K562 (cell line): ENCODE measurements at regions not wholly inside any gene's neighbourhood (a gene's known extent, or its start where the extent isn't known, plus 50 kb on each side); places are given as distances from the start of the nearest gene placed in this dataset.

Experiments
- ATAC-seq: fragments of 200-7000 bp; cut with Tn5 transposase; 3 replicates; pipeline ENCODE4 v1.9.1; 2020; ENCODE audit warnings: moderate library complexity
- BruUV-seq: library from RNA; stranded (reverse); fragments of 400-500 nt; replicated peaks from 2 replicates; lab custom pipeline; 2021; lab: Mats Ljungman, UMichigan
- CTCF ChIA-PET: fragments of 300-600 bp; formaldehyde crosslinking; extraction: SDS; loops from one replicate; lab custom pipeline; 2021; ENCODE audit warnings: low intra/inter-chr PET ratio; lab: Yijun Ruan, JAX
- POLR2A ChIA-PET: fragments of 300-600, 350-650 bp; sonication (Branson Sonifier 250); formaldehyde crosslinking; extraction: SDS; loops from one replicate; lab custom pipeline; 2021; ENCODE audit warnings: antibody characterized with exemption, inconsistent platforms; lab: Yijun Ruan, JAX
- DNase-seq, 4 experiments: peaks; one replicate each; pipeline versions ENCODE4 v3.0.0 to v3.0.0-alpha.2; 2011 to 2018; ENCODE audit warnings: low spot score in 3 of 4, mixed read lengths in 3 of 4; ENCODE audit errors: extremely low read depth in 1 of 4
- FAIRE-seq: peaks from 2 replicates; lab custom pipeline; 2011; peaks lifted over from hg19 to GRCh38; lab: Jason Lieb, UNC
- H2AFZ ChIP-seq: 2 replicates; pipeline ENCODE4 v1.6.0; 2011; ENCODE audit warnings: low read depth, low read length, control low read depth, inconsistent platforms
- H3K27ac ChIP-seq: fragments of 200-600 bp; 3 replicates; pipeline ENCODE4 v1.8.0; 2011; ENCODE audit warnings: low read depth, mild to moderate bottlenecking, control low read depth, inconsistent platforms, low read length, moderate library complexity, mixed read lengths; ENCODE audit errors: extremely low read depth
- H3K27me3 ChIP-seq, 2 experiments: fragments of 300-600 bp in 1 of 2; 2 replicates in 1 of 2; 3 replicates in 1 of 2; pipeline versions ENCODE4 v1.6.0 to v1.8.0; 2011; ENCODE audit warnings: inconsistent platforms in 2 of 2, low read length in 2 of 2, mild to moderate bottlenecking in 1 of 2, mixed read lengths in 1 of 2, moderate library complexity in 1 of 2; ENCODE audit not compliant: control insufficient read depth in 2 of 2, insufficient read depth in 2 of 2
- H3K36me3 ChIP-seq: fragments of 300-600 bp; 3 replicates; pipeline ENCODE4 v1.8.0; 2011; ENCODE audit warnings: mild to moderate bottlenecking, low read length, inconsistent platforms; ENCODE audit not compliant: control insufficient read depth, insufficient read depth
- H3K4me1 ChIP-seq, 2 experiments: fragments of 200-600 bp in 1 of 2; replicated peaks in 1 of 2; 2 replicates in 1 of 2; 3 replicates in 1 of 2; pipeline versions ENCODE4 v1.5.1 to v1.8.0; 2011; ENCODE audit warnings: inconsistent platforms in 2 of 2, low read length in 2 of 2, mild to moderate bottlenecking in 1 of 2, mixed read lengths in 1 of 2, moderate library complexity in 1 of 2; ENCODE audit not compliant: control insufficient read depth in 2 of 2, insufficient read depth in 2 of 2
- H3K4me2 ChIP-seq: 2 replicates; pipeline ENCODE4 v1.6.1; 2011; ENCODE audit warnings: low read length, control low read depth, inconsistent platforms, mixed read lengths; ENCODE audit not compliant: insufficient read depth
- H3K4me3 ChIP-seq: fragments of 200-600 bp; sonication (generic), shearing (Covaris generic); 2 replicates; pipeline ENCODE4 v1.5.1; 2016; ENCODE audit warnings: control low read depth, inconsistent platforms
- H3K79me2 ChIP-seq: fragments of 200-600 bp; 3 replicates; pipeline ENCODE4 v1.8.0; 2011; ENCODE audit warnings: low read length, inconsistent platforms; ENCODE audit not compliant: control insufficient read depth, insufficient read depth
- H3K9ac ChIP-seq, 2 experiments: 2 replicates each; pipeline versions ENCODE4 v1.6.0 to v1.6.1; 2011; ENCODE audit warnings: low read depth in 2 of 2, low read length in 2 of 2, control low read depth in 1 of 2, inconsistent platforms in 1 of 2, mild to moderate bottlenecking in 1 of 2, mixed read lengths in 1 of 2; ENCODE audit not compliant: insufficient read depth in 1 of 2
- H3K9me1 ChIP-seq: one replicate; pipeline ENCODE4 v1.6.0; 2011; ENCODE audit warnings: inconsistent platforms, mild to moderate bottlenecking, low read length, moderate library complexity; ENCODE audit not compliant: control insufficient read depth, insufficient read depth
- H3K9me3 ChIP-seq: replicated peaks from 2 replicates; pipeline ENCODE4 v1.5.1; 2011; ENCODE audit warnings: low read depth, low read length, inconsistent platforms; ENCODE audit not compliant: control insufficient read depth, insufficient read depth
- H4K20me1 ChIP-seq: replicated peaks from 2 replicates; pipeline ENCODE4 v1.6.1; 2011; ENCODE audit warnings: low read length, inconsistent platforms, mixed read lengths; ENCODE audit not compliant: control insufficient read depth, insufficient read depth
- CHD2 ChIP-seq: IDR thresholded peaks from 2 replicates; pipeline ENCODE4 v1.6.1; 2011; ENCODE audit warnings: low read depth, low read length
- FOXJ3 ChIP-seq: sonication (generic); formaldehyde crosslinking; IDR thresholded peaks from 2 replicates; pipeline ENCODE4 v1.4.0; 2020; ENCODE audit warnings: mild to moderate bottlenecking, missing genetic modification reagents
- MAFF ChIP-seq: IDR thresholded peaks from 2 replicates; pipeline ENCODE4 v1.6.1; 2012; ENCODE audit warnings: low read length, improper control_type of control experiment
- MTF1 ChIP-seq: fragments of 250-450 bp; sonication (Bioruptor Pico); IDR thresholded peaks from 2 replicates; pipeline ENCODE4 v1.9.0; 2021; ENCODE audit warnings: moderate library complexity, mild to moderate bottlenecking, inconsistent platforms, borderline replicate concordance
- SETDB1 ChIP-seq: IDR thresholded peaks from one replicate; pipeline ENCODE4 v1.6.1; 2012; ENCODE audit warnings: low read length, control low read depth, inconsistent platforms
- SMARCC2 ChIP-seq: fragments of 450-650 bp; IDR thresholded peaks from 2 replicates; pipeline ENCODE4 v1.6.1; 2017; ENCODE audit warnings: antibody characterized with exemption, moderate library complexity, mild to moderate bottlenecking, low read depth
- SRSF3 ChIP-seq: fragments of 200-400 bp; formaldehyde crosslinking; IDR thresholded peaks from 2 replicates; pipeline ENCODE4 v1.6.1; 2016; ENCODE audit warnings: mild to moderate bottlenecking, low read length, moderate library complexity; ENCODE audit not compliant: insufficient read depth
- ZNF263 ChIP-seq: sonication (generic); formaldehyde crosslinking; IDR thresholded peaks from 2 replicates; pipeline ENCODE4 v1.8.0; 2022; ENCODE audit warnings: mild to moderate bottlenecking, missing genetic modification reagents, borderline replicate concordance
- ZNF324 ChIP-seq: fragments of 250-450 bp; sonication (Bioruptor Pico); IDR thresholded peaks from 2 replicates; pipeline ENCODE4 v1.4.0; 2020; ENCODE audit warnings: mild to moderate bottlenecking
- ZNF699 ChIP-seq: fragments of 250-450 bp; sonication (Bioruptor Pico); IDR thresholded peaks from 2 replicates; pipeline ENCODE4 v1.8.0; 2021; ENCODE audit warnings: mild to moderate bottlenecking, moderate library complexity; ENCODE audit not compliant: insufficient replicate concordance
- WGBS: fragments of 100-300 bp; shearing (Covaris generic); methylation state at CpG from one replicate; pipeline ENCODE4 v1.1.6; 2016; ENCODE audit warnings: low coverage, mixed read lengths; ENCODE audit not compliant: insufficient coverage; ENCODE audit errors: missing lambda C conversion rate; 5-methylcytosine and 5-hydroxymethylcytosine counted together
- in situ Hi-C: fragments of 300-500 bp; cut with MboI; formaldehyde crosslinking; loops from 4 replicates; pipeline ENCODE4 v1.15.0; 2018; ENCODE audit warnings: inconsistent platforms, mixed read lengths
- intact Hi-C: fragments of 100-400 bp; cut with micrococcal nuclease; formaldehyde crosslinking; loops from 2 replicates; pipeline ENCODE4 v1.14.2; 2022
- TF ChIP-seq, protein P1 (sequence below): fragments of 450-650 bp; formaldehyde crosslinking; IDR thresholded peaks from 2 replicates; pipeline ENCODE4 v1.4.0; 2020; ENCODE audit warnings: mild to moderate bottlenecking, mixed read lengths
- TF ChIP-seq, protein P2 (sequence below): sonication (generic); formaldehyde crosslinking; IDR thresholded peaks from 2 replicates; pipeline ENCODE4 v1.8.1; 2022; ENCODE audit warnings: missing genetic modification reagents
- TF ChIP-seq, protein P3 (sequence below): sonication (generic); formaldehyde crosslinking; IDR thresholded peaks from 2 replicates; pipeline ENCODE4 v1.8.0; 2023; ENCODE audit warnings: mild to moderate bottlenecking, missing genetic modification reagents
- TF ChIP-seq, protein P4 (sequence below): fragments of 250-450 bp; sonication (Bioruptor Pico); IDR thresholded peaks from 2 replicates; pipeline ENCODE4 v1.4.0; 2020

DNA sequence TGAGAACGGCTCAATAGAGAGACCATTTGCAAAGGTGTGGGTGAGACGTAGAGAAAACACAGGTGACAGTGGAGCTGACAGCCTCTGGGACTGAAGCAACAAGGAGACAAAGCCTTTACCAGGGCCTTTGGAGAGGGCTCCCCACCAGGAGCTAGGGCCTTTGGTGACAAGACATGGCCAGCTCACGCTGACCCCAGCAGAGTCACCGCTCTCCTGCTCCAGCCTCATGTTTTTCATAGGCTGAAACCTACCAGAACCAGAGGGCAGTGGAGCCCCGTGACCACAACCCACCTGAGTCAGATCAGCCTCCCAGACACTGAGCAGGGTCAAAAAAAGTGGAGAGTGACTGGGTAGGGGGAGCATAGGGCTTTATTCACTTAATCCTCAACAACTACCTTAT is 214.7 kb downstream of the SHQ1 start:
- intact Hi-C loops = no loop called here
- no peak for DNase-seq
- BruUV-seq = no TSS peak

More for the DNA sequence above, 214.7 kb downstream of the SHQ1 start:
- H3K36me3 ChIP-seq = no peaks in the 10 kb centered on the region
- FAIRE-seq (no peak), ATAC-seq (no peak)
- no peak overlapping the region for H3K9ac ChIP-seq
- no peak overlapping the region for H3K4me3 ChIP-seq
- H2AFZ ChIP-seq = no peak overlapping the region
- H3K9me3 ChIP-seq = no peaks in the 10 kb centered on the region
- TF ChIP-seq, protein P1, sequence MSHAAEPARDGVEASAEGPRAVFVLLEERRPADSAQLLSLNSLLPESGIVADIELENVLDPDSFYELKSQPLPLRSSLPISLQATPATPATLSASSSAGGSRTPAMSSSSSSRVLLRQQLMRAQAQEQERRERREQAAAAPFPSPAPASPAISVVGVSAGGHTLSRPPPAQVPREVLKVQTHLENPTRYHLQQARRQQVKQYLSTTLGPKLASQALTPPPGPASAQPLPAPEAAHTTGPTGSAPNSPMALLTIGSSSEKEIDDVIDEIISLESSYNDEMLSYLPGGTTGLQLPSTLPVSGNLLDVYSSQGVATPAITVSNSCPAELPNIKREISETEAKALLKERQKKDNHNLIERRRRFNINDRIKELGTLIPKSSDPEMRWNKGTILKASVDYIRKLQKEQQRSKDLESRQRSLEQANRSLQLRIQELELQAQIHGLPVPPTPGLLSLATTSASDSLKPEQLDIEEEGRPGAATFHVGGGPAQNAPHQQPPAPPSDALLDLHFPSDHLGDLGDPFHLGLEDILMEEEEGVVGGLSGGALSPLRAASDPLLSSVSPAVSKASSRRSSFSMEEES = no peak
- TF ChIP-seq ZNF324 (no peak), MTF1 (no peak), SETDB1 (no peak), MAFF (no peak), ZNF699 (CRISPR knock-in tag) (no peak), SRSF3 (no peak), ZNF263 (CRISPR knock-in tag) (no peak), CHD2 (no peak), SMARCC2 (no peak), FOXJ3 (no peak)
- TF ChIP-seq, protein P2, sequence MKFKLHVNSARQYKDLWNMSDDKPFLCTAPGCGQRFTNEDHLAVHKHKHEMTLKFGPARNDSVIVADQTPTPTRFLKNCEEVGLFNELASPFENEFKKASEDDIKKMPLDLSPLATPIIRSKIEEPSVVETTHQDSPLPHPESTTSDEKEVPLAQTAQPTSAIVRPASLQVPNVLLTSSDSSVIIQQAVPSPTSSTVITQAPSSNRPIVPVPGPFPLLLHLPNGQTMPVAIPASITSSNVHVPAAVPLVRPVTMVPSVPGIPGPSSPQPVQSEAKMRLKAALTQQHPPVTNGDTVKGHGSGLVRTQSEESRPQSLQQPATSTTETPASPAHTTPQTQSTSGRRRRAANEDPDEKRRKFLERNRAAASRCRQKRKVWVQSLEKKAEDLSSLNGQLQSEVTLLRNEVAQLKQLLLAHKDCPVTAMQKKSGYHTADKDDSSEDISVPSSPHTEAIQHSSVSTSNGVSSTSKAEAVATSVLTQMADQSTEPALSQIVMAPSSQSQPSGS (CRISPR knock-in tag) = no peak
- TF ChIP-seq, protein P3, sequence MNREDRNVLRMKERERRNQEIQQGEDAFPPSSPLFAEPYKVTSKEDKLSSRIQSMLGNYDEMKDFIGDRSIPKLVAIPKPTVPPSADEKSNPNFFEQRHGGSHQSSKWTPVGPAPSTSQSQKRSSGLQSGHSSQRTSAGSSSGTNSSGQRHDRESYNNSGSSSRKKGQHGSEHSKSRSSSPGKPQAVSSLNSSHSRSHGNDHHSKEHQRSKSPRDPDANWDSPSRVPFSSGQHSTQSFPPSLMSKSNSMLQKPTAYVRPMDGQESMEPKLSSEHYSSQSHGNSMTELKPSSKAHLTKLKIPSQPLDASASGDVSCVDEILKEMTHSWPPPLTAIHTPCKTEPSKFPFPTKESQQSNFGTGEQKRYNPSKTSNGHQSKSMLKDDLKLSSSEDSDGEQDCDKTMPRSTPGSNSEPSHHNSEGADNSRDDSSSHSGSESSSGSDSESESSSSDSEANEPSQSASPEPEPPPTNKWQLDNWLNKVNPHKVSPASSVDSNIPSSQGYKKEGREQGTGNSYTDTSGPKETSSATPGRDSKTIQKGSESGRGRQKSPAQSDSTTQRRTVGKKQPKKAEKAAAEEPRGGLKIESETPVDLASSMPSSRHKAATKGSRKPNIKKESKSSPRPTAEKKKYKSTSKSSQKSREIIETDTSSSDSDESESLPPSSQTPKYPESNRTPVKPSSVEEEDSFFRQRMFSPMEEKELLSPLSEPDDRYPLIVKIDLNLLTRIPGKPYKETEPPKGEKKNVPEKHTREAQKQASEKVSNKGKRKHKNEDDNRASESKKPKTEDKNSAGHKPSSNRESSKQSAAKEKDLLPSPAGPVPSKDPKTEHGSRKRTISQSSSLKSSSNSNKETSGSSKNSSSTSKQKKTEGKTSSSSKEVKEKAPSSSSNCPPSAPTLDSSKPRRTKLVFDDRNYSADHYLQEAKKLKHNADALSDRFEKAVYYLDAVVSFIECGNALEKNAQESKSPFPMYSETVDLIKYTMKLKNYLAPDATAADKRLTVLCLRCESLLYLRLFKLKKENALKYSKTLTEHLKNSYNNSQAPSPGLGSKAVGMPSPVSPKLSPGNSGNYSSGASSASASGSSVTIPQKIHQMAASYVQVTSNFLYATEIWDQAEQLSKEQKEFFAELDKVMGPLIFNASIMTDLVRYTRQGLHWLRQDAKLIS (CRISPR knock-in tag) = no peak
- TF ChIP-seq, protein P4, sequence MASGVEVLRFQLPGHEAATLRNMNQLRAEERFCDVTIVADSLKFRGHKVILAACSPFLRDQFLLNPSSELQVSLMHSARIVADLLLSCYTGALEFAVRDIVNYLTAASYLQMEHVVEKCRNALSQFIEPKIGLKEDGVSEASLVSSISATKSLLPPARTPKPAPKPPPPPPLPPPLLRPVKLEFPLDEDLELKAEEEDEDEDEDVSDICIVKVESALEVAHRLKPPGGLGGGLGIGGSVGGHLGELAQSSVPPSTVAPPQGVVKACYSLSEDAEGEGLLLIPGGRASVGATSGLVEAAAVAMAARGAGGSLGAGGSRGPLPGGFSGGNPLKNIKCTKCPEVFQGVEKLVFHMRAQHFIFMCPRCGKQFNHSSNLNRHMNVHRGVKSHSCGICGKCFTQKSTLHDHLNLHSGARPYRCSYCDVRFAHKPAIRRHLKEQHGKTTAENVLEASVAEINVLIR (CRISPR knock-in tag) = no peak
- in situ Hi-C loops = no loop called here
- no peaks in the 10 kb centered on the region for H4K20me1 ChIP-seq
- no peaks in the 10 kb centered on the region for H3K27me3 ChIP-seq
- CTCF ChIA-PET = no interaction called here
- H3K9me1 ChIP-seq = no peaks in the 10 kb centered on the region
- H3K4me2 ChIP-seq = no peak overlapping the region
- POLR2A ChIA-PET = no interaction called here
- no peak overlapping the region for H3K27ac ChIP-seq
- no peaks in the 10 kb centered on the region for H3K79me2 ChIP-seq
- whole genome bisulfite sequencing = 30% methylated on average over 5 of the region's 5 CpGs
- peaks cover 4 to 5% of the 10 kb centered on the region in 2 experiments; a peak in 3 of 5 replicates for H3K4me1 ChIP-seq
